ENCODE measurements at regions not wholly inside any gene's neighbourhood (a gene's known extent, or its start where the extent isn't known, plus 50 kb on each side); places are given as distances from the start of the nearest gene placed in this dataset.
"Not testable (repeated sequence)": the region's sequence is repeated elsewhere in the genome, so short reads cannot be mapped to it uniquely, and the experiment has no call there.

DNA sequence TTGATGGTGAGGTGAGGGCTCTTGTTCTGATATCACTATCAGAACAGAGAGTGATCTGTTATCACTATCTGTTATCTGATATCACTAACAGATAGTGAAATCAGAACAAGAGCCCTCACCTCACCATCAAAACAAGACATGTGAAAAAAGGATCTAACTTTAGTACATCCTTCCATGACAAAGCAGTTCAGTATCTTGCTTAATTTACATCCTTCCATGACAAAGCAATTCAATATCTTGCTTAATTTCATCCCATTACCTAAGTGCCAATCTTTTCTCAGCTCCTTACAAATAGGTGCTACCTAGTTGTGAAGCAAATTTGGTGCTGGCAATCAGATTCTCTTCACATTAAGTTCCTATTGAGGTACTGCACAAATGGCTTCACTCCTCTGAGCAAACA is 1865.6 kb upstream of the FLRT2 start:
- DNase-seq, result no peak

GRCh38 chr14:83689265-83689664 is 1840.7 kb upstream of the FLRT2 start:
- no peak for DNase-seq

DNA sequence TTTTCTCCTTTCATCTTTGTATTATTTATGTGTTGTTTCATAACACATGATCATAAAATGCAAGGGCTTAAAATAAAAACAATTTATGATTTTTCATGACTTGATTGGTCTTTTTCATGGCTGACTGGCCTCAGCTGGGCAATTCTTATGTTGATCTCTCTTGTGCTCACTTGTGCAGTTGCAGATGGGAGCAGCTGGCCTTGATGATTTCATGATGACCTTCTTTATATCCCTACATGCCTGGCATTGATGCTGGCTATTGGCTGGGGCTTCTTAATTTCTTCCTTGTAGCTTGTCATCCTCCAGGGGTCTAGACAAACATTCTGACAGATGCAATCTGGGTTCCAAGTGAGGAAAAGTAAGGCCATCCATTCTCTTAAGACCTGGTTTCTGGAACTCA is 1832.8 kb upstream of the FLRT2 start:
- no peak for DNase-seq

GRCh38 chr14:83702619-83703018 is 1827.3 kb upstream of the FLRT2 start:
- DNase-seq, result no peak

GRCh38 chr14:83706231-83706954 is 1823.6 kb upstream of the FLRT2 start:
- no peak for DNase-seq

GRCh38 chr14:83707056-83707455 is 1822.9 kb upstream of the FLRT2 start:
- no peak for DNase-seq

- DNase-seq, result no peak
Observed at GRCh38 chr14:83709116-83709515, 1820.8 kb upstream of the FLRT2 start.

DNA sequence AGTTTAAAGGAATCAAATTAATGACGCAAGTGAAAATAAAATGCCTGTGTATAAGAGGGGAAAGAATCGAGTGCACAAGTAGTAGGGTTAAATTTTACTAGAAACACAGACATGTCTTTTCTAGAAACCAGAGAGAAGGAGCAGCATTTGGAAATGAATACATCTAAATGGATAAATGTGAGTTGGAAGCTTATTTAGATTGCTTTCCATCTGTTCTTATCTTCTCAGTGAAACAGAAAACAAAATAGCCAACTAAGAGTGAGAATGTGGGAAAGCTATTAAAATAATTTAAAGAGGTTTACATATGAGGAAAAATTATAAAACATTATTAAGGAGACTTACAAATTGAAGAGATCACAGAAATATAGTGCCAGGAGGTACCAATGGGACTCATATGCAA is 1818.9 kb upstream of the FLRT2 start:
- DNase-seq, result no peak

- no peak for DNase-seq
Observed at GRCh38 chr14:83712418-83713129, 1817.4 kb upstream of the FLRT2 start.

- no peak for DNase-seq
Observed at GRCh38 chr14:83713732-83714131, 1816.2 kb upstream of the FLRT2 start.

- no peak for DNase-seq
Observed at GRCh38 chr14:83714151-83714550, 1815.8 kb upstream of the FLRT2 start.

DNA sequence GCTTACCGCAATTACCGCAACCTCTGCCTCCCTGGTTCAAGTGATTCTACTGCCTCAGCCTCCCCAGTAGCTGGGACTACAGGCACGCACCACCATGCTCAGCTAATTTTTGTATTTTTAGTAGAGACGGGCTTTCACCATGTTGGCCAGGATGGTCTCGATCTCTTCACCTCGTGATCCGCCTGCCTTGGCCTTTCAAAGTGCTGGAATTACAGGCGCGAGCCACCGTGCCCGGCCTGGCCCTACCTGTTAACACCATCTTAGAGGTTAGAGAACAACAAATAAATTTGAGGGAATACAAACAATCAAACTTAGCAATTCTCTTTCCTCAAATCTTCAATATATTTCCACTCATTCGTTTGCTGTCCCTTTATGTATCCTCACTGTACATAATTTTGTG is 1810.5 kb upstream of the FLRT2 start:
- not testable (repeated sequence) for DNase-seq

DNA sequence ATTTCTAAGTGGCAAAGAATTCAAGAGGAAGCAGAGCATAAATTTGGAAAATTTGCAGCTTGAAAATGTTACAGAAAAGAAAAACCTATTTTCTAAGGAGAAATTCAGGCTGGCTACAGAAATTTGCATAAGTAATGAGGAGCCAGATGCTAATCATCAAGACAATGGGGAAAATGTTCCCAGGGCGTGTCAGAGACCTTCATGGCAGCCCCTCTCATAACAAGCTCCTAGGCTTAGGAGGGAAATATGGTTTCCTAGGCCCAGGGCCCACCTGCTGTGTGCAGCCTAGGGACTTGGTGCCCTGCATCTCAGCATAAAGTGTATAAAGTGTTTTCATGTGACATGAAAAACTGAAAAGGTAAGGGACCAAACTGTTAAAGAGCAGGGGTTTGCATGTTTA is 1796.3 kb upstream of the FLRT2 start:
- DNase-seq, result no peak

GRCh38 chr14:83734431-83734830 is 1795.5 kb upstream of the FLRT2 start:
- DNase-seq, result no peak

DNA sequence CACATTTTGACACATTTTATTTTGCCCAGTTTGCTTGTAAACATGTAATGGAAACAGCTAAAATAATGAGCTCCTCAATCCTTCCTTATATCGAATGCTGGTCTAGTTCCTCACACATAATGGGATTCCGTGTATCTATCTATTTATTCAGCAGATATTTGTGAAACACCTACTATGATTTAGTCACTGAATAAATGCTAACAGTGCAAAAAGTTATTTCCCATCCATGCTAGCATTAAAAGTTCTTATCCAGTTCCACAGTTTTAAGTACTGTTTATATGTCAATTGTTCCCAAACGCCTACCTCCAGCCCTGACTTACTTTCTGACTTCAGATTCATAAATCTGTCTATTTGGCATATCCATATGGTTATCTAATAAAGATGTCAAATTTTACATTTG is 1788.7 kb upstream of the FLRT2 start:
- no peak for DNase-seq

- DNase-seq, result no peak
Observed at GRCh38 chr14:83744224-83744623, 1785.7 kb upstream of the FLRT2 start.

GRCh38 chr14:83744891-83745290 is 1785.1 kb upstream of the FLRT2 start:
- no peak for DNase-seq

- no peak for DNase-seq
Observed at GRCh38 chr14:83746336-83746735, 1783.6 kb upstream of the FLRT2 start.

DNA sequence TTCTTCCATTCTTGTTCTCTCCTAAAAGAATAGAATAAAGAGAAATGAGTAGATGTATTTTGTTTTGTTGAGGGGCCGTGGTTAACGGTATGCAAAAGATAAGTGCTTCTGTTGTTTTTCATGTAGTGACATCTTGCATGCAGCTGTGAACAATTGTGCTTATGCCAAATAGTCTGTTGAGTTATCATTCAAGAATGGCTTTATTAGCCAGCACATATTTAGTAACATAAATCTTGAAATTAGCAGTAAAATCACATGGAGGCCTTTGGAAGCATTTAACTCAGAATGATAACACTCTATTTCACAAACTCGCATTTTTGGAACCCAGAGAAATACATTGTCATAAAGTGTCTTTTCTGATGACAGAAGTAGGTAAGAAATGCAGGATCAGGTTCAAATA is 1772.0 kb upstream of the FLRT2 start:
- no peak for DNase-seq

DNA sequence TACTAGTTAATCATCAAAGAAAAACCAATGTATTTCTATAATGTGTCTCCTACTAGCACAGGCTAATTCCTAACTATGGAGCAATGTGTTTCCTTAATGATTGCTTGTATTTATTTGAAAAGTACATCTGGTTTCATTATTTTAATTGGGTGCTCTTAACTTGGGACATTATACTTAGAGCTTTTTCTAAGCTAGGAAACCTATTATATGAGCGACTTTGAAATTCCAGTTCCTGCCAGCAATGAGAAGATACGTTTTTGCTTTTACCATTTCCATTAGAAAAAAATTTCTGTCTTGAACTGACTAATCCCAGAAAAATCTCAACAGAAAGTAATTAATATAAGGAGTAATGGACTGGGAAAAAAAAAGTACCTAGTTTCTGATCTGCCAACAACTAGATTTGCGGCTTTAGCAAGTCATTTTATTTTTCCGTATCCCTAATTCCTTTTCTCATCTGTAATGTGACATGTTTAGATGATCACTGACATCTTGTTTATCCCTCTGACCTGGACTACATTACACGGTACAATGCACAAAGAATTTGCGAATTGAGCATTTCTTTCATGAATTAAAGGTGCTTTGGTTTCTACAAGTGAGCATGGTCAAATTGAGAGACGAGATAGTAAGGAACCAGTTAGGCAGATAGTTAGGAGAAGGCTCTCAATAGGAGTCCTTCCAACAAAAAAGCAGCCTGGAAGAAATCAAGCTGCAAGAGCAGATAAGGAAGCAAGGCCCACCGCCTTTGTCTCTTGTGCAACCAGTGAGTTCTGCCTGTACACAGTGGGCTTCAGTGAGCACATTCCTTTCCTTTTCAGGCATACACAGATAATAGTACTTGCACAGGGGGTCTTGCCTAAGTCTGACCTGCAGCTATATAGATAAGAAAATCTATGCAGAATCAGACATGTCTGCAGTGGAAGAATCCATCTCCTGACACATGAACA is 1765.0 kb upstream of the FLRT2 start:
- no peak for DNase-seq

DNA sequence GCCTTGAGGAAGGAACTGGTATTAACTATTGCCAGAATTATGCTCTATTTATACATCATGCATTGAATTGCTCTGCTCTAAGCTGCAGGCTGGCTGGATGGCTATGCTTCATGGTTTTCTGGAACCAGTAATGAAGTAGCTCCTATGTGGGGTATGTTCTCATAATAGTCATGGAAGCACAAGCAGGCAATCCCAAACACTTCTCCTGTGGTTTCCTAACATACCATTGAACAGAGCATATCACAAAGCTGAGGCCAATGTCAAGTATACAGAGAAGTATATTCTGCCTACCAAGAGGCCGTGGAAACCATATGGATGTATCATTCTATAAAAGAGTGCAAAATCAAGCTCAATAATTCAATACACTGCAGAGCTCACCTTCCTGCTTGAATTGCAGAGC is 1752.4 kb upstream of the FLRT2 start:
- DNase-seq, result no peak

- DNase-seq, result no peak
Observed at GRCh38 chr14:83779266-83779665, 1750.7 kb upstream of the FLRT2 start.

DNA sequence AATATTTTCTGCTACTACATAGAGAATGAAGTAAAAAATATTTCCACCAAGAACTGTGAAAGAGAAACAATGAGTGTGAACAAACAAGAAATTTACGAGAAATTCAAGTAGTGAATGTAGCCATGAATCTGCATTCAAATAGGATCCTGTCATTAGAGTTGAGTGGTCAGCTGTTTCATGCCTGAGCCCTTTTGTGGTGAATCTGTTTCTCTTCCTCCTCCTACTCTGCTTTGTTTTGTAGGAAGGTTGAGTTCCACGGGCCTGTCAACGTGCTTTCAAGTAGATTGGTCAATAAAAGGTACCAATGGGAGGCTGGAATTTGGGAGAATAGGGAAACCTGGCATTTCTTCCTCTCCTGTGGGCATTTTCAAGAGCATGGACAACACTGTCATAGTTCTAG is 1749.6 kb upstream of the FLRT2 start:
- DNase-seq, result no peak

DNA sequence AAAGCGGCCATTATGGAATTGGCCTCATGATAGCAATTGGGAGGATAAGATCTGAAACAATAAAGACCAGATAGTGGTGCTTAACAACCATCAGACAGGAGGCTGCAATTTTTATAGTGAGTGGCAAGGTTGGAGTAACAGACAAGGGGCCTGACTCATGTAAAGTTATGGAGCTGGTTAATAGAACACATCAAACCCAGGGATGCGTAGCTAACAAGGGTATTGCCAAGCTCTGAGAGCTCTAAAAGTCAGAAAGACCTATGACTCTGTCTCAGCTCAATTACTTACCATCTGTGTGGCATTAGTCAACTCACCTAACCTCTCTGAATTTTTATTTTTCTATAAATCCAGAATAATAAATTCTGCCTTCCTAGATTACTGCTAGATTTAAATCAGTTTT is 1731.5 kb upstream of the FLRT2 start:
- no peak for DNase-seq
